PC-9 (cell line): ENCODE measurements at regions not wholly inside any gene's neighbourhood (a gene's known extent, or its start where the extent isn't known, plus 50 kb on each side); places are given as distances from the start of the nearest gene placed in this dataset.

Experiments
- BruUV-seq: library from RNA; stranded (reverse); fragments of 400-500 nt; replicated peaks from 2 replicates; lab custom pipeline; 2021; lab: Mats Ljungman, UMichigan
- CTCF ChIA-PET: fragments of 300-600 bp; sonication (Branson Sonifier 250); formaldehyde crosslinking; loops from one replicate; lab custom pipeline; 2022; ENCODE audit warnings: antibody characterized with exemption; lab: Charles Lee
- POLR2A ChIA-PET: fragments of 300-600 bp; sonication (Branson Sonifier 250); formaldehyde crosslinking; loops from one replicate; lab custom pipeline; 2022; ENCODE audit warnings: antibody characterized with exemption; ENCODE audit not compliant: unreplicated experiment; lab: Charles Lee
- DNase-seq, 2 experiments: peaks; one replicate each; pipeline versions ENCODE4 v3.0.0 to v3.0.0-alpha.2; 2015 to 2022; ENCODE audit warnings: mixed read lengths in 1 of 2
- H2AFZ ChIP-seq: fragments of 200-600 bp; sonication (generic); 2 replicates; pipeline ENCODE4 v1.8.1; 2017; ENCODE audit warnings: antibody characterized with exemption
- H3F3A ChIP-seq: fragments of 200-600 bp; sonication (generic); 2 replicates; pipeline ENCODE4 v1.8.1; 2017; ENCODE audit warnings: antibody characterized with exemption, mild to moderate bottlenecking, low read depth; ENCODE audit not compliant: insufficient read depth
- H3K27ac ChIP-seq: fragments of 200-600 bp; sonication (generic); 2 replicates; pipeline ENCODE4 v1.6.1; 2016; ENCODE audit warnings: mixed run types
- H3K27me3 ChIP-seq: fragments of 200-600 bp; sonication (generic); 2 replicates; pipeline ENCODE4 v1.6.1; 2016; ENCODE audit warnings: low read depth, mixed run types; ENCODE audit not compliant: insufficient read depth
- H3K36me3 ChIP-seq: fragments of 200-600 bp; sonication (generic); 2 replicates; pipeline ENCODE4 v1.6.1; 2016; ENCODE audit warnings: low read depth, mixed run types
- H3K4me1 ChIP-seq: fragments of 200-600 bp; sonication (generic); replicated peaks from 2 replicates; pipeline ENCODE4 v1.6.1; 2016; ENCODE audit warnings: mixed run types; ENCODE audit not compliant: insufficient read depth
- H3K4me2 ChIP-seq: fragments of 200-600 bp; sonication (generic); 2 replicates; pipeline ENCODE4 v1.6.1; 2017; ENCODE audit warnings: mixed run types
- H3K4me3 ChIP-seq: fragments of 200-600 bp; sonication (generic); 2 replicates; pipeline ENCODE4 v1.6.1; 2016; ENCODE audit warnings: mixed run types
- H3K79me2 ChIP-seq: fragments of 200-600 bp; sonication (generic); 2 replicates; pipeline ENCODE4 v1.6.1; 2017; ENCODE audit warnings: low read depth, mixed run types
- H3K9me2 ChIP-seq: fragments of 200-600 bp; sonication (generic); 2 replicates; pipeline ENCODE4 v1.8.1; 2017; ENCODE audit warnings: mild to moderate bottlenecking; ENCODE audit not compliant: insufficient read depth
- H3K9me3 ChIP-seq: fragments of 200-600 bp; sonication (generic); 2 replicates; pipeline ENCODE4 v1.8.1; 2016; ENCODE audit warnings: low read depth; ENCODE audit not compliant: insufficient read depth
- H4K20me1 ChIP-seq: fragments of 200-600 bp; sonication (generic); 2 replicates; pipeline ENCODE4 v1.8.1; 2017; ENCODE audit not compliant: insufficient read depth
- EZH2 ChIP-seq: fragments of 200-600 bp; sonication (generic); IDR thresholded peaks from 2 replicates; pipeline ENCODE4 v1.8.0; 2017; ENCODE audit warnings: antibody characterized with exemption, low read depth
- intact Hi-C: fragments of 100-400 bp; cut with micrococcal nuclease; formaldehyde crosslinking; loops from one replicate; pipeline ENCODE4 v1.10.0; 2022; ENCODE audit not compliant: unreplicated experiment
- TF ChIP-seq, protein P1 (sequence below): fragments of 200-600 bp; sonication (generic); conservative IDR thresholded peaks from 2 replicates; pipeline ENCODE4 v1.6.1; 2017; ENCODE audit warnings: mixed run types, antibody characterized with exemption, mild to moderate bottlenecking, moderate library complexity

- no peak for TF ChIP-seq EZH2
- TF ChIP-seq, protein P1, sequence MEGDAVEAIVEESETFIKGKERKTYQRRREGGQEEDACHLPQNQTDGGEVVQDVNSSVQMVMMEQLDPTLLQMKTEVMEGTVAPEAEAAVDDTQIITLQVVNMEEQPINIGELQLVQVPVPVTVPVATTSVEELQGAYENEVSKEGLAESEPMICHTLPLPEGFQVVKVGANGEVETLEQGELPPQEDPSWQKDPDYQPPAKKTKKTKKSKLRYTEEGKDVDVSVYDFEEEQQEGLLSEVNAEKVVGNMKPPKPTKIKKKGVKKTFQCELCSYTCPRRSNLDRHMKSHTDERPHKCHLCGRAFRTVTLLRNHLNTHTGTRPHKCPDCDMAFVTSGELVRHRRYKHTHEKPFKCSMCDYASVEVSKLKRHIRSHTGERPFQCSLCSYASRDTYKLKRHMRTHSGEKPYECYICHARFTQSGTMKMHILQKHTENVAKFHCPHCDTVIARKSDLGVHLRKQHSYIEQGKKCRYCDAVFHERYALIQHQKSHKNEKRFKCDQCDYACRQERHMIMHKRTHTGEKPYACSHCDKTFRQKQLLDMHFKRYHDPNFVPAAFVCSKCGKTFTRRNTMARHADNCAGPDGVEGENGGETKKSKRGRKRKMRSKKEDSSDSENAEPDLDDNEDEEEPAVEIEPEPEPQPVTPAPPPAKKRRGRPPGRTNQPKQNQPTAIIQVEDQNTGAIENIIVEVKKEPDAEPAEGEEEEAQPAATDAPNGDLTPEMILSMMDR = no peak
- no TSS peak for BruUV-seq
- intact Hi-C loops = loop anchor here (10.0 kb wide), 1 partner anchor 917 kb away; no protein-coding TSS in a partner anchor
- no peaks in the 10 kb centered on the region for H3K27me3 ChIP-seq
- no peak overlapping the region for H3K27ac ChIP-seq
- no peaks in the 10 kb centered on the region for H3K9me2 ChIP-seq
- no peaks in the 10 kb centered on the region for H3K9me3 ChIP-seq
- no peak overlapping the region for H3K4me2 ChIP-seq
- no peak overlapping the region for H2AFZ ChIP-seq
- ChIA-PET CTCF (no interaction called here), POLR2A (no interaction called here)
- no peak overlapping the region for H3K4me3 ChIP-seq
- no peaks in the 10 kb centered on the region; the same call in 1 of the 2 replicates for H4K20me1 ChIP-seq
- DNase-seq = no peak
- no peaks in the 10 kb centered on the region for H3K36me3 ChIP-seq
- H3K4me1 ChIP-seq = no peaks in the 10 kb centered on the region
- no peaks in the 10 kb centered on the region for H3K79me2 ChIP-seq
- H3F3A ChIP-seq = no peaks in the 10 kb centered on the region
Observed at GRCh38 chr1:199102239-199102638, 463.4 kb downstream of the PTPRC start.

- intact Hi-C loops = loop anchor here (10.0 kb wide), 1 partner anchor 924 kb away; no protein-coding TSS in a partner anchor
- Histone ChIP-seq H3K9me2 (0 out of 2 replicates have a peak, but pooled peaks cover 4% of the 10 kb centered on the region), H3K27ac (no peak overlapping the region), H4K20me1 (no peaks in the 10 kb centered on the region), H3K36me3 (no peaks in the 10 kb centered on the region), H3K9me3 (0 out of 2 replicates have a peak, but pooled peaks cover 4% of the 10 kb centered on the region), H3K27me3 (no peaks in the 10 kb centered on the region), H3K79me2 (no peaks in the 10 kb centered on the region), H3K4me1 (no peaks in the 10 kb centered on the region), H3K4me2 (no peak overlapping the region), H3K4me3 (no peak overlapping the region), H2AFZ (no peak overlapping the region), H3F3A (no peaks in the 10 kb centered on the region)
- no peak for TF ChIP-seq EZH2
- TF ChIP-seq, protein P1 = no peak
- BruUV-seq = no TSS peak
- POLR2A ChIA-PET = no interaction called here
- no peak for DNase-seq
- CTCF ChIA-PET = interaction anchor here (0.5 kb wide), 1 partner anchor 295 kb away, joined by 8 read pairs; no protein-coding TSS in a partner anchor
Observed at GRCh38 chr1:199109160-199109559, 470.3 kb downstream of the PTPRC start.

GRCh38 chr1:199112365-199112764, 473.5 kb downstream of the PTPRC start:
- H3K79me2 ChIP-seq = no peaks in the 10 kb centered on the region
- H4K20me1 ChIP-seq = no peaks in the 10 kb centered on the region
- no peak for DNase-seq
- H3F3A ChIP-seq = no peaks in the 10 kb centered on the region
- no peak overlapping the region for H3K27ac ChIP-seq
- H3K4me1 ChIP-seq = no peaks in the 10 kb centered on the region
- H3K9me2 ChIP-seq = 0 out of 2 replicates have a peak, but pooled peaks cover 4% of the 10 kb centered on the region
- intact Hi-C loops = no loop called here
- H3K9me3 ChIP-seq = 0 out of 2 replicates have a peak, but pooled peaks cover 4% of the 10 kb centered on the region
- no TSS peak for BruUV-seq
- ChIA-PET CTCF (no interaction called here), POLR2A (no interaction called here)
- H3K4me3 ChIP-seq = no peak overlapping the region
- H2AFZ ChIP-seq = no peak overlapping the region
- TF ChIP-seq, protein P1 = no peak
- no peak for TF ChIP-seq EZH2
- H3K4me2 ChIP-seq = no peak overlapping the region
- no peaks in the 10 kb centered on the region for H3K27me3 ChIP-seq
- no peaks in the 10 kb centered on the region for H3K36me3 ChIP-seq
